GM19452 (cell line): ENCODE measurements at regions not wholly inside any gene's neighbourhood (a gene's known extent, or its start where the extent isn't known, plus 50 kb on each side); places are given as distances from the start of the nearest gene placed in this dataset.
"Not testable (repeated sequence)": the region's sequence is repeated elsewhere in the genome, so short reads cannot be mapped to it uniquely, and the experiment has no call there.

ENCODE experiments used
- ATAC-seq: cut with Tn5 transposase; IDR thresholded peaks from one replicate; pipeline ENCODE4 v1.9.1; 2021; ENCODE audit not compliant: unreplicated experiment

- ATAC-seq: no peak
Observed at GRCh38 chr13:85610024-85610423, 189.2 kb downstream of the SLITRK6 start.

GRCh38 chr13:85608255-85608829 is 190.9 kb downstream of the SLITRK6 start:
- no peak for ATAC-seq

GRCh38 chr13:85603735-85604134 is 195.5 kb downstream of the SLITRK6 start:
- no peak for ATAC-seq

- ATAC-seq: no peak
Observed at GRCh38 chr13:85601526-85601925, 197.7 kb downstream of the SLITRK6 start.

- ATAC-seq: no peak
Observed at GRCh38 chr13:85597790-85598500, 201.3 kb downstream of the SLITRK6 start.

GRCh38 chr13:85592211-85592610 is 207.0 kb downstream of the SLITRK6 start:
- ATAC-seq: no peak

- ATAC-seq: no peak
Observed at GRCh38 chr13:85590231-85590931, 208.8 kb downstream of the SLITRK6 start.

- no peak for ATAC-seq
Observed at GRCh38 chr13:85589021-85589420, 210.2 kb downstream of the SLITRK6 start.

- ATAC-seq: no peak
Observed at GRCh38 chr13:85588359-85588758, 210.9 kb downstream of the SLITRK6 start.

- no peak for ATAC-seq
Observed at GRCh38 chr13:85586856-85587255, 212.4 kb downstream of the SLITRK6 start.

- ATAC-seq: no peak
Observed at GRCh38 chr13:85586422-85586831, 212.8 kb downstream of the SLITRK6 start.

- ATAC-seq: no peak
Observed at GRCh38 chr13:85582890-85583289, 216.3 kb downstream of the SLITRK6 start.

GRCh38 chr13:85575110-85575509 is 224.1 kb downstream of the SLITRK6 start:
- ATAC-seq: no peak

GRCh38 chr13:85567909-85568308 is 231.3 kb downstream of the SLITRK6 start:
- no peak for ATAC-seq

GRCh38 chr13:85565652-85566051 is 233.6 kb downstream of the SLITRK6 start:
- no peak for ATAC-seq

GRCh38 chr13:85564598-85564997 is 234.6 kb downstream of the SLITRK6 start:
- ATAC-seq: no peak

- no peak for ATAC-seq
Observed at GRCh38 chr13:85562282-85562681, 236.9 kb downstream of the SLITRK6 start.

- no peak for ATAC-seq
Observed at GRCh38 chr13:85557691-85558467, 241.3 kb downstream of the SLITRK6 start.

GRCh38 chr13:85551012-85551411 is 248.2 kb downstream of the SLITRK6 start:
- ATAC-seq: no peak

- no peak for ATAC-seq
Observed at GRCh38 chr13:85549819-85550218, 249.4 kb downstream of the SLITRK6 start.

- ATAC-seq: not testable (repeated sequence)
Observed at GRCh38 chr13:85548845-85549244, 250.4 kb downstream of the SLITRK6 start.
